Endothelial cell of umbilical vein (primary cell): ENCODE measurements at regions not wholly inside any gene's neighbourhood (a gene's known extent, or its start where the extent isn't known, plus 50 kb on each side); places are given as distances from the start of the nearest gene placed in this dataset.

Source experiments
- BruUV-seq: library from RNA; stranded (reverse); fragments of 400-500 nt; replicated peaks from 2 replicates; lab custom pipeline; 2021; lab: Mats Ljungman, UMichigan
- CTCF ChIA-PET: fragments of 300-600, 350-600 bp; sonication (Branson Sonifier 250); formaldehyde crosslinking; loops from one replicate; lab custom pipeline; 2021; ENCODE audit warnings: antibody characterized with exemption, inconsistent platforms; lab: Charles Lee
- POLR2A ChIA-PET: fragments of 300-600, 350-600 bp; sonication (Branson Sonifier 250); formaldehyde crosslinking; loops from one replicate; lab custom pipeline; 2021; ENCODE audit warnings: antibody characterized with exemption, inconsistent platforms; lab: Charles Lee
- DNase-seq: peaks from one replicate; pipeline ENCODE4 v3.0.0-alpha.2; 2011; ENCODE audit warnings: low read depth, low spot score
- FAIRE-seq: peaks from 2 replicates; lab custom pipeline; 2011; peaks lifted over from hg19 to GRCh38; lab: Jason Lieb, UNC
- H2AFZ ChIP-seq: 2 replicates; pipeline ENCODE4 v1.6.0; 2012; ENCODE audit warnings: low read depth, low read length, control low read depth, inconsistent platforms
- H3K27ac ChIP-seq: 2 replicates; pipeline ENCODE4 v1.5.1; 2011; ENCODE audit warnings: low read depth, mild to moderate bottlenecking, control low read depth, low read length, moderate library complexity; ENCODE audit not compliant: insufficient read depth
- H3K27me3 ChIP-seq, 2 experiments: 2 replicates each; pipeline versions ENCODE4 v1.6.0 to v1.6.1; 2011; ENCODE audit warnings: low read length in 2 of 2, mixed read lengths in 1 of 2; ENCODE audit not compliant: control insufficient read depth in 2 of 2, insufficient read depth in 2 of 2
- H3K36me3 ChIP-seq, 2 experiments: 2 replicates in 1 of 2; 3 replicates in 1 of 2; pipeline ENCODE4 v1.5.1; 2011; ENCODE audit warnings: low read length in 2 of 2, mild to moderate bottlenecking in 1 of 2, moderate library complexity in 1 of 2; ENCODE audit not compliant: control insufficient read depth in 2 of 2, insufficient read depth in 2 of 2; ENCODE audit errors: extremely low read depth in 1 of 2
- H3K4me1 ChIP-seq: 3 replicates; pipeline ENCODE4 v1.5.1; 2011; ENCODE audit warnings: mild to moderate bottlenecking, low read length; ENCODE audit not compliant: control insufficient read depth, insufficient read depth; ENCODE audit errors: extremely low read depth
- H3K4me2 ChIP-seq: 2 replicates; pipeline ENCODE4 v1.6.1; 2011; ENCODE audit warnings: low read length, control low read depth, mixed read lengths; ENCODE audit not compliant: insufficient read depth
- H3K4me3 ChIP-seq, 3 experiments: fragments of 200-600 bp in 1 of 3; sonication (generic), shearing (Covaris generic) in 1 of 3; replicated peaks in 1 of 3; 2 replicates each; pipeline ENCODE4 v1.5.1; 2011 to 2016; ENCODE audit warnings: control low read depth in 3 of 3, low read length in 3 of 3, mild to moderate bottlenecking in 2 of 3, inconsistent platforms in 1 of 3, low read depth in 1 of 3, moderate library complexity in 1 of 3; ENCODE audit not compliant: insufficient read depth in 1 of 3
- H3K79me2 ChIP-seq: 2 replicates; pipeline ENCODE4 v1.6.0; 2012; ENCODE audit warnings: low read length, inconsistent platforms; ENCODE audit not compliant: control insufficient read depth, insufficient read depth
- H3K9ac ChIP-seq: replicated peaks from 2 replicates; pipeline ENCODE3; 2011; ENCODE audit warnings: low read length, control low read depth; ENCODE audit not compliant: insufficient read depth; ENCODE audit errors: extremely low read depth
- H3K9me1 ChIP-seq: replicated peaks from 3 replicates; pipeline ENCODE4 v1.6.0; 2011; ENCODE audit warnings: mild to moderate bottlenecking, low read length; ENCODE audit not compliant: control insufficient read depth, insufficient read depth; ENCODE audit errors: extremely low read depth
- H3K9me3 ChIP-seq: replicated peaks from 2 replicates; pipeline ENCODE4 v1.5.1; 2012; ENCODE audit warnings: low read length, inconsistent platforms; ENCODE audit not compliant: control insufficient read depth, insufficient read depth
- H4K20me1 ChIP-seq: replicated peaks from 2 replicates; pipeline ENCODE3; 2011; ENCODE audit warnings: mild to moderate bottlenecking, low read length; ENCODE audit not compliant: control insufficient read depth, insufficient read depth; ENCODE audit errors: extremely low read depth
- CTCF ChIP-seq, 2 donors: IDR thresholded peaks; 1 replicate in 1 of 2; 2 replicates in 1 of 2; pipeline ENCODE4 v1.5.1; 2011; ENCODE audit warnings: low read length in 2 of 2, mild to moderate bottlenecking in 2 of 2, moderate library complexity in 2 of 2, control low read depth in 1 of 2, inconsistent platforms in 1 of 2, low read depth in 1 of 2; ENCODE audit not compliant: insufficient read depth in 1 of 2; ENCODE audit errors: extremely low read depth in 1 of 2
- EZH2 ChIP-seq: IDR thresholded peaks from 2 replicates; pipeline ENCODE4 v1.6.1; 2012; ENCODE audit warnings: borderline replicate concordance, low read depth, mild to moderate bottlenecking, moderate library complexity, low read length, inconsistent platforms; ENCODE audit not compliant: severe bottlenecking
- FOS ChIP-seq: IDR thresholded peaks from 2 replicates; pipeline ENCODE4 v1.6.1; 2011; ENCODE audit warnings: mild to moderate bottlenecking, low read length, moderate library complexity, borderline replicate concordance; ENCODE audit not compliant: insufficient read depth
- GATA2 ChIP-seq: IDR thresholded peaks from 2 replicates; pipeline ENCODE4 v1.7.0; 2011; ENCODE audit warnings: low read depth, mild to moderate bottlenecking, moderate library complexity, mixed read lengths, low read length; ENCODE audit not compliant: insufficient read length, insufficient read depth
- JUN ChIP-seq: IDR thresholded peaks from 2 replicates; pipeline ENCODE4 v1.6.1; 2011; ENCODE audit warnings: borderline replicate concordance, low read depth; ENCODE audit not compliant: insufficient read length, insufficient read depth
- MAX ChIP-seq: IDR thresholded peaks from 2 replicates; pipeline ENCODE4 v1.6.1; 2011; ENCODE audit not compliant: insufficient read depth, insufficient read length
- MYC ChIP-seq: IDR thresholded peaks from one replicate; pipeline ENCODE4 v1.6.1; 2011; ENCODE audit warnings: mild to moderate bottlenecking, low read depth, low read length
- POLR2A ChIP-seq: IDR thresholded peaks from 2 replicates; pipeline ENCODE4 v1.6.1; 2012; ENCODE audit warnings: low read depth, mild to moderate bottlenecking, control low read depth, low read length
- POLR2AphosphoS5 ChIP-seq: IDR thresholded peaks from 2 replicates; pipeline ENCODE4 v1.6.1; 2012; ENCODE audit warnings: low read depth, mild to moderate bottlenecking, control low read depth, low read length, moderate library complexity; ENCODE audit not compliant: insufficient read depth
- dilution Hi-C: fragments of 300-500 bp; cut with MboI; formaldehyde crosslinking; loops from one replicate; pipeline ENCODE4 v1.15.0; 2019; ENCODE audit warnings: low sequenced_read_pairs; ENCODE audit not compliant: extremely low pct_ligation_motif_present
- intact Hi-C: fragments of 100-400 bp; cut with micrococcal nuclease; formaldehyde crosslinking; loops from one replicate; pipeline ENCODE4 v1.10.0; 2022

GRCh38 chr5:82865625-82866024 lies 211.6 kb downstream of the TMEM167A start:
- intact Hi-C loops (no loop called here), dilution Hi-C loops (no loop called here)
- ChIA-PET CTCF (no interaction called here), POLR2A (no interaction called here)
- TF ChIP-seq FOS (no peak), CTCF (IDR thresholded peaks at IDR 0.05; ENCODE audit: extremely low read depth in 1 of 2, insufficient read depth in 1 of 2, low read depth in 1 of 2, low read length in 2 of 2) (no peak), EZH2 (no peak), POLR2A (no peak), GATA2 (no peak)
- H3K9me3 ChIP-seq = no peaks in the 10 kb centered on the region
- no peak overlapping the region for H3K27ac ChIP-seq
- FAIRE-seq (no peak), DNase-seq (no peak)
- no peaks in the 10 kb centered on the region for H4K20me1 ChIP-seq
- H3K79me2 ChIP-seq = no peaks in the 10 kb centered on the region
- no peaks in the 10 kb centered on the region for H3K4me1 ChIP-seq
- H2AFZ ChIP-seq = no peak overlapping the region
- no peak overlapping the region for H3K9ac ChIP-seq
- H3K36me3 ChIP-seq = no peaks in the 10 kb centered on the region
- H3K4me2 ChIP-seq = no peak overlapping the region
- no peak overlapping the region for H3K4me3 ChIP-seq
- H3K27me3 ChIP-seq = no peaks in the 10 kb centered on the region
- BruUV-seq = no TSS peak
- H3K9me1 ChIP-seq = no peaks in the 10 kb centered on the region

DNA sequence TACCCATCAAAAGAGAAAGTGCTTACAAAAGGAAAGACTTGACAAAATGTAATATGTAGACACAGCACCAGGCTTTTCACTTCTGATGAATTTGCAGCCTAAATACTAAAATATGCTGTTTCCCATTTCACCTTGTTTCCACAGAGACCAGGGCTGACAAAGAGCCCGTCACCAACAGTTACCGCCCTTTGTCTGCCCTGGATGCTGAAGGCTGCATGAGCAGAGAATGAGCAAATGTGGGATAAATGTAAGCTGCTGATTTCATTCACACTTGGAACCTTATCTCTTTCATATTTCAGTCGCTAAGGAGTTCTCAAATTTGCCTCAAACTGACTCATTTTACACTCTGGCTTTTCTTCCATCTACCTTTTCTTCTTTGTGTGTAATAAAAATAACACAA lies 213.9 kb downstream of the TMEM167A start:
- BruUV-seq = no TSS peak
- Histone ChIP-seq H3K4me1 (no peaks in the 10 kb centered on the region), H2AFZ (no peak overlapping the region), H3K36me3 (no peaks in the 10 kb centered on the region), H3K27me3 (no peaks in the 10 kb centered on the region), H3K9ac (no peak overlapping the region), H3K27ac (no peak overlapping the region), H3K4me3 (no peak overlapping the region), H3K9me3 (no peaks in the 10 kb centered on the region), H3K79me2 (no peaks in the 10 kb centered on the region), H4K20me1 (no peaks in the 10 kb centered on the region), H3K9me1 (no peaks in the 10 kb centered on the region), H3K4me2 (no peak overlapping the region)
- FAIRE-seq (no peak), DNase-seq (no peak)
- intact Hi-C loops = no loop called here
- ChIA-PET CTCF (no interaction called here), POLR2A (no interaction called here)
- no peak for TF ChIP-seq FOS
- no peak for TF ChIP-seq POLR2A
- TF ChIP-seq GATA2 = no peak
- no peak for TF ChIP-seq MYC
- TF ChIP-seq CTCF (IDR thresholded peaks at IDR 0.05; ENCODE audit: extremely low read depth in 1 of 2, insufficient read depth in 1 of 2, low read depth in 1 of 2, low read length in 2 of 2) = no peak
- TF ChIP-seq POLR2AphosphoS5 = no peak
- no peak for TF ChIP-seq MAX
- TF ChIP-seq EZH2 = no peak
- TF ChIP-seq JUN = no peak
- dilution Hi-C loops = no loop called here
